HCT116 (cell line): ENCODE measurements at regions not wholly inside any gene's neighbourhood (a gene's known extent, or its start where the extent isn't known, plus 50 kb on each side); places are given as distances from the start of the nearest gene placed in this dataset.

Experiments
- ATAC-seq: fragments of 200-7000 bp; cut with Tn5 transposase; 2 replicates; pipeline ENCODE4 v1.9.1; 2020; ENCODE audit warnings: mild to moderate bottlenecking, moderate library complexity
- BruUV-seq: library from RNA; stranded (reverse); fragments of 400-500 nt; replicated peaks from 2 replicates; lab custom pipeline; 2021; lab: Mats Ljungman, UMichigan
- CTCF ChIA-PET: fragments of 300-600 bp; sonication (Branson Sonifier 250); formaldehyde crosslinking; loops from one replicate; lab custom pipeline; 2021; ENCODE audit warnings: antibody characterized with exemption; lab: Charles Lee
- POLR2A ChIA-PET: fragments of 300-600, 350-600 bp; sonication (Branson Sonifier 250); formaldehyde crosslinking; loops from one replicate; lab custom pipeline; 2021; ENCODE audit warnings: antibody characterized with exemption; lab: Charles Lee
- RAD21 ChIA-PET, 2 experiments: fragments of 300-600 bp; sonication (Branson Sonifier 250); formaldehyde crosslinking; loops; one replicate each; lab custom pipeline; 2023; ENCODE audit warnings: low total read pairs in 2 of 2; ENCODE audit not compliant: uncharacterized antibody in 2 of 2, unreplicated experiment in 2 of 2, low non-redundant PET in 1 of 2; lab: Charles Lee
- DNase-seq: peaks from one replicate; pipeline ENCODE4 v3.0.0-alpha.2; 2010; ENCODE audit warnings: low read depth, low spot score
- H2AFZ ChIP-seq: fragments of 200-600 bp; shearing (Covaris generic), sonication (generic); 2 replicates; pipeline ENCODE4 v1.6.1; 2017; ENCODE audit warnings: low read depth, mixed run types, mixed read lengths, antibody characterized with exemption, low read length; ENCODE audit not compliant: poor library complexity, severe bottlenecking
- H3K27ac ChIP-seq: 2 replicates; pipeline ENCODE4 v1.5.1; 2012; ENCODE audit warnings: low read depth, low read length
- H3K27me3 ChIP-seq: fragments of 200-600 bp; sonication (generic); 2 replicates; pipeline ENCODE4 v1.6.1; 2016; ENCODE audit warnings: mixed run types, low read length, mixed read lengths; ENCODE audit not compliant: insufficient read depth
- H3K36me3 ChIP-seq, 2 experiments: fragments of 200-500 bp in 1 of 2; fragments of 200-600 bp in 1 of 2; sonication (Bioruptor generic) in 1 of 2; sonication (generic) in 1 of 2; 2 replicates each; pipeline versions ENCODE4 v1.5.1 to v1.6.1; 2014 to 2016; ENCODE audit warnings: low read length in 2 of 2, inconsistent platforms in 1 of 2, mixed read lengths in 1 of 2, mixed run types in 1 of 2; ENCODE audit not compliant: insufficient read depth in 2 of 2, control insufficient read depth in 1 of 2
- H3K4me1 ChIP-seq, 2 experiments: fragments of 200-600 bp in 1 of 2; sonication (generic) in 1 of 2; 2 replicates each; pipeline versions ENCODE4 v1.5.1 to v1.6.1; 2012 to 2017; ENCODE audit warnings: low read length in 2 of 2, inconsistent platforms in 1 of 2, mild to moderate bottlenecking in 1 of 2, mixed read lengths in 1 of 2, mixed run types in 1 of 2, moderate library complexity in 1 of 2; ENCODE audit not compliant: insufficient read depth in 2 of 2, control insufficient read depth in 1 of 2
- H3K4me2 ChIP-seq: fragments of 200-600 bp; sonication (generic); 2 replicates; pipeline ENCODE4 v1.6.1; 2017; ENCODE audit warnings: mixed run types, low read length, mixed read lengths
- H3K4me3 ChIP-seq, 2 experiments: fragments of 200-600 bp in 1 of 2; sonication (generic) in 1 of 2; replicated peaks in 1 of 2; 2 replicates each; pipeline ENCODE4 v1.5.1; 2011 to 2016; ENCODE audit warnings: low read length in 2 of 2, control low read depth in 1 of 2, low read depth in 1 of 2, mild to moderate bottlenecking in 1 of 2, mixed read lengths in 1 of 2, mixed run types in 1 of 2
- H3K79me2 ChIP-seq: fragments of 200-600 bp; sonication (generic); 2 replicates; pipeline ENCODE4 v1.6.1; 2017; ENCODE audit warnings: mild to moderate bottlenecking, mixed run types, low read length, moderate library complexity, mixed read lengths; ENCODE audit not compliant: insufficient read depth
- H3K9ac ChIP-seq: fragments of 200-600 bp; sonication (generic); 2 replicates; pipeline ENCODE4 v1.6.1; 2016; ENCODE audit warnings: low read length, mixed read lengths
- H3K9me2 ChIP-seq: fragments of 200-600 bp; sonication (generic), shearing (Covaris generic); 2 replicates; pipeline ENCODE4 v1.6.1; 2017; ENCODE audit warnings: mixed run types, mild to moderate bottlenecking, moderate library complexity; ENCODE audit not compliant: insufficient read depth
- H3K9me3 ChIP-seq, 2 experiments: fragments of 200-500 bp in 1 of 2; fragments of 200-600 bp in 1 of 2; sonication (Bioruptor generic) in 1 of 2; sonication (generic) in 1 of 2; 2 replicates each; pipeline ENCODE4 v1.6.1; 2014 to 2017; ENCODE audit warnings: low read length in 2 of 2, mixed read lengths in 2 of 2, inconsistent platforms in 1 of 2, low read depth in 1 of 2, mild to moderate bottlenecking in 1 of 2, mixed run types in 1 of 2, moderate library complexity in 1 of 2; ENCODE audit not compliant: control insufficient read depth in 1 of 2, insufficient read depth in 1 of 2
- H4K20me1 ChIP-seq: fragments of 200-600 bp; sonication (generic), shearing (Covaris generic); 2 replicates; pipeline ENCODE4 v1.6.1; 2017; ENCODE audit warnings: mixed run types, mild to moderate bottlenecking, moderate library complexity; ENCODE audit not compliant: insufficient read depth
- ATF3 ChIP-seq: IDR thresholded peaks from 2 replicates; pipeline ENCODE4 v1.6.1; 2012
- CBX3 ChIP-seq: IDR thresholded peaks from 2 replicates; pipeline ENCODE4 v1.6.1; 2012; ENCODE audit warnings: low read depth
- CEBPB ChIP-seq: IDR thresholded peaks from 2 replicates; pipeline ENCODE4 v1.6.1; 2012; ENCODE audit warnings: low read depth
- EZH2 ChIP-seq: fragments of 200-600 bp; sonication (generic); IDR thresholded peaks from 2 replicates; pipeline ENCODE4 v1.6.1; 2017; ENCODE audit warnings: antibody characterized with exemption, mixed run types
- EZH2phosphoT487 ChIP-seq: fragments of 200-600 bp; IDR thresholded peaks from 2 replicates; pipeline ENCODE4 v1.6.1; 2018; ENCODE audit warnings: antibody characterized with exemption, borderline replicate concordance
- JUND ChIP-seq: IDR thresholded peaks from 2 replicates; pipeline ENCODE4 v1.6.1; 2012
- POLR2AphosphoS5 ChIP-seq: IDR thresholded peaks from 2 replicates; pipeline ENCODE4 v1.6.1; 2011; ENCODE audit warnings: mild to moderate bottlenecking, low read depth, low read length, moderate library complexity
- REST ChIP-seq: IDR thresholded peaks from 2 replicates; pipeline ENCODE4 v1.6.1; 2012; ENCODE audit warnings: low read depth
- SIN3A ChIP-seq: IDR thresholded peaks from 2 replicates; pipeline ENCODE4 v1.6.1; 2012; ENCODE audit warnings: low read depth
- SP1 ChIP-seq: IDR thresholded peaks from 2 replicates; pipeline ENCODE4 v1.6.1; 2012; ENCODE audit warnings: low read depth
- ZBTB33 ChIP-seq: IDR thresholded peaks from 2 replicates; pipeline ENCODE4 v1.6.1; 2011; ENCODE audit warnings: mild to moderate bottlenecking, low read length, moderate library complexity; ENCODE audit not compliant: insufficient replicate concordance; ENCODE audit errors: extremely low read depth
- ZFX ChIP-seq: fragments of 450-650 bp; IDR thresholded peaks from 2 replicates; pipeline ENCODE4 v1.6.1; 2017
- intact Hi-C: fragments of 100-400 bp; cut with micrococcal nuclease; formaldehyde crosslinking; loops from 2 replicates; pipeline ENCODE4 v1.10.0; 2022
- TF ChIP-seq, protein P1 (sequence below): IDR thresholded peaks from 2 replicates; pipeline ENCODE4 v1.6.1; 2012

- no peaks in the 10 kb centered on the region for H3K79me2 ChIP-seq
- H2AFZ ChIP-seq = no peak overlapping the region
- ChIA-PET POLR2A (no interaction called here), RAD21 (no interaction called here), CTCF (no interaction called here)
- no peaks in the 10 kb centered on the region for H3K4me1 ChIP-seq
- no peaks in the 10 kb centered on the region; a peak in 1 of 4 replicates for H3K9me3 ChIP-seq
- no peak for DNase-seq
- H3K27me3 ChIP-seq = no peaks in the 10 kb centered on the region
- H3K9ac ChIP-seq = no peak overlapping the region
- TF ChIP-seq SP1 (no peak), EZH2 (no peak), POLR2AphosphoS5 (no peak), JUND (no peak), CEBPB (no peak), SIN3A (no peak), ZFX (no peak)
- TF ChIP-seq, protein P1, sequence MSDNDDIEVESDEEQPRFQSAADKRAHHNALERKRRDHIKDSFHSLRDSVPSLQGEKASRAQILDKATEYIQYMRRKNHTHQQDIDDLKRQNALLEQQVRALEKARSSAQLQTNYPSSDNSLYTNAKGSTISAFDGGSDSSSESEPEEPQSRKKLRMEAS = no peak
- H3K9me2 ChIP-seq = no peaks in the 10 kb centered on the region
- H4K20me1 ChIP-seq = no peaks in the 10 kb centered on the region
- H3K27ac ChIP-seq = no peak overlapping the region
- intact Hi-C loops = no loop called here
- no peaks in the 10 kb centered on the region for H3K36me3 ChIP-seq
- H3K4me2 ChIP-seq = no peak overlapping the region
- BruUV-seq = no TSS peak
- no peak for ATAC-seq
- H3K4me3 ChIP-seq = no peak overlapping the region
Observed at GRCh38 chr13:71018544-71018943, 848.5 kb downstream of the DACH1 start.

DNA sequence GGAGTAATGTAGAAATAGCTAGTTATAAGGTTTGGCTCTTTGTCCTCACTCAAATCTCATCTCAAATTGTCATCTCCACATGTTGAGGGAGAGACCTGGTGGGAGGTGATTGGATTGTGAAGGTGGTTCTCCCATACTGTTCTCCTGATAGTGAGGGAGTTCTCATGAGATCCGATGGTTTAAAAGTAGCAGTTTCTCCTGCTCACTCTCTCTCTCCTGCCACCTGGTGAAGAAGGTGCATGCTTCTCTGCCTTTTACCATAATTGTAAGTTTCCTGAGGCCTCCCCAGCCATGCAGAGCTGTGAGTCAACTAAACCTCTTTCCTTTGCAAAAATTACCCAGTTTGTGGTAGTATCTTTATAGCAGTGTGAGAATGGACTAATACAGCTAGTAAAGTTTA, 849.4 kb downstream of the DACH1 start:
- no peaks in the 10 kb centered on the region for H3K4me1 ChIP-seq
- POLR2A ChIA-PET = no interaction called here
- BruUV-seq = no TSS peak
- no peak overlapping the region for H2AFZ ChIP-seq
- H3K4me2 ChIP-seq = no peak overlapping the region
- intact Hi-C loops = no loop called here
- H3K79me2 ChIP-seq = no peaks in the 10 kb centered on the region
- RAD21 ChIA-PET = no interaction called here
- CTCF ChIA-PET = no interaction called here
- ATAC-seq = no peak
- H3K27ac ChIP-seq = no peak overlapping the region
- H4K20me1 ChIP-seq = no peaks in the 10 kb centered on the region
- no peaks in the 10 kb centered on the region for H3K27me3 ChIP-seq
- DNase-seq = no peak
- no peak overlapping the region for H3K9ac ChIP-seq
- H3K9me3 ChIP-seq = no peaks in the 10 kb centered on the region; a peak in 1 of 4 replicates
- no peak overlapping the region for H3K4me3 ChIP-seq
- H3K36me3 ChIP-seq = no peaks in the 10 kb centered on the region
- H3K9me2 ChIP-seq = no peaks in the 10 kb centered on the region
- no peak for TF ChIP-seq EZH2
- TF ChIP-seq SP1 = no peak
- TF ChIP-seq CBX3 = no peak
- no peak for TF ChIP-seq ATF3
- no peak for TF ChIP-seq POLR2AphosphoS5
- TF ChIP-seq EZH2phosphoT487 = no peak
- TF ChIP-seq REST = no peak
- no peak for TF ChIP-seq ZBTB33
